HG03139 (cell line): ENCODE measurements at regions not wholly inside any gene's neighbourhood (a gene's known extent, or its start where the extent isn't known, plus 50 kb on each side); places are given as distances from the start of the nearest gene placed in this dataset.

Experiments
- ATAC-seq: cut with Tn5 transposase; IDR thresholded peaks from one replicate; pipeline ENCODE4 v1.9.1; 2021; ENCODE audit not compliant: unreplicated experiment

GRCh38 chr13:74214321-74214720, 80.1 kb upstream of the KLF12 start:
- no peak for ATAC-seq

GRCh38 chr13:74210693-74211393, 76.6 kb upstream of the KLF12 start:
- no peak for ATAC-seq

- ATAC-seq, result no peak
Measured at GRCh38 chr13:74206855-74207254, 72.7 kb upstream of the KLF12 start.

- ATAC-seq, result no peak
Measured at GRCh38 chr13:74206061-74206561, 71.9 kb upstream of the KLF12 start.

- ATAC-seq, result no peak
Measured at GRCh38 chr13:74205313-74205690, 71.1 kb upstream of the KLF12 start.

GRCh38 chr13:74204602-74205312, 70.6 kb upstream of the KLF12 start:
- no peak for ATAC-seq

- no peak for ATAC-seq
Measured at GRCh38 chr13:74203576-74203975, 69.4 kb upstream of the KLF12 start.

GRCh38 chr13:74202129-74202813, 68.1 kb upstream of the KLF12 start:
- no peak for ATAC-seq

- ATAC-seq, result no peak
Measured at GRCh38 chr13:74201530-74201929, 67.3 kb upstream of the KLF12 start.

- ATAC-seq, result no peak
Measured at GRCh38 chr13:74200081-74200480, 65.9 kb upstream of the KLF12 start.

- no peak for ATAC-seq
Measured at GRCh38 chr13:74197677-74198429, 63.6 kb upstream of the KLF12 start.

- no peak for ATAC-seq
Measured at GRCh38 chr13:74194846-74195245, 60.6 kb upstream of the KLF12 start.

- no peak for ATAC-seq
Measured at GRCh38 chr13:74193391-74193790, 59.2 kb upstream of the KLF12 start.

GRCh38 chr13:74191410-74191809, 57.2 kb upstream of the KLF12 start:
- no peak for ATAC-seq

- ATAC-seq, result no peak
Measured at GRCh38 chr13:74190999-74191398, 56.8 kb upstream of the KLF12 start.

GRCh38 chr13:74187564-74187963, 53.4 kb upstream of the KLF12 start:
- no peak for ATAC-seq

- no peak for ATAC-seq
Measured at GRCh38 chr13:74184283-74184682, 50.1 kb upstream of the KLF12 start.
